Activated naive CD8-positive, alpha-beta T cell treated with anti-CD3 and anti-CD28 coated beads, Interleukin-2, amount 10 ng/mL, durations not matched to agents 7 days and 5 days (primary cell): ENCODE measurements at regions not wholly inside any gene's neighbourhood (a gene's known extent, or its start where the extent isn't known, plus 50 kb on each side); places are given as distances from the start of the nearest gene placed in this dataset.
"Not testable (repeated sequence)": the region's sequence is repeated elsewhere in the genome, so short reads cannot be mapped to it uniquely, and the experiment has no call there.

Source experiments
- ATAC-seq: fragments of 150-1000 bp; cut with Tn5 transposase; one replicate; pipeline ENCODE4 v1.10.0; 2021; ENCODE audit warnings: low read depth, moderate library complexity
- POLR2A ChIA-PET: fragments of 350-600 bp; sonication (Branson Sonifier 250); formaldehyde crosslinking; loops from one replicate; lab custom pipeline; 2021; ENCODE audit warnings: antibody characterized with exemption; lab: Charles Lee
- DNase-seq: peaks from one replicate; pipeline ENCODE4 v3.0.0; 2021
- H3K27ac Mint-ChIP-seq: one replicate; pipeline ENCODE4 v1.8.0; 2022; ENCODE audit warnings: mild to moderate bottlenecking, mixed read lengths
- H3K27me3 Mint-ChIP-seq: one replicate; pipeline ENCODE4 v1.8.0; 2022; ENCODE audit warnings: mild to moderate bottlenecking, moderate library complexity, mixed read lengths
- H3K36me3 Mint-ChIP-seq: one replicate; pipeline ENCODE4 v1.8.0; 2021; ENCODE audit warnings: mild to moderate bottlenecking, mixed read lengths
- H3K4me1 Mint-ChIP-seq: one replicate; pipeline ENCODE4 v1.8.0; 2021; ENCODE audit warnings: mixed read lengths
- H3K4me3 Mint-ChIP-seq: one replicate; pipeline ENCODE4 v1.8.0; 2022; ENCODE audit warnings: mild to moderate bottlenecking, moderate library complexity, mixed read lengths
- H3K9me3 Mint-ChIP-seq: one replicate; pipeline ENCODE4 v1.8.0; 2021; ENCODE audit warnings: mixed read lengths

DNA sequence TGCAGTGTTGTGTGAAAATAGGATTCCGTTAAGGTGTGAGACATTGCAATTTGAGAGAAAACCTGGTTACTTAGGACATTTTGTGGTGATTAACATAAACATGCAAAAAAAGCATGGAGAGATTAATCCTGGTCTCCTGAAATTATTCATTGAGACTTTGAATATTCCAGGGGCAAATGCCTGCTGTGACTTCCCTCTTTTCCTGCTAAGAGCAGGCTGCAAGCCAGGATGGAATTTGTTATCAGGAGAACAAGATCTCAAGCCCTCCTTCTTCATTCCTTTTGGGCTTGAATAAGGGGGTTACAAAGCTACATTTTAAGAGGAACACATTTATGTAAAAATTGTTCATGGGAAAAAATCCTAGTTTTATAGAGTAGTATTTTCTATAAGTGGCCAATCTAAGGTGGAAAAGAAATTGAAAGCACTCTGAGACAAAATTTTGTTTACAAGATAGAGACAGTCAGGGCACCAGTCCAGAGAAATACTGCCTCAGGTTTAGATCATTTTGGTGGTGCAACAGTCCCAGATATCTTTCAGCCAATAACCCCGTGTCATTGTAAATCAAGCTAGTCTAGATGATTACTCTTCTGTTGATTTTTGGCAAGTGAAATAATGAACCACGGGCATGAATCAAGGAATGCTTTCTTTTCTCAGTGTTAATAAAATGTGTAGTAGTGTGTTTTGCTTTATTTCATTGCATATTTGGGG, 1528.3 kb upstream of the AGA start:
- no peaks in the 10 kb centered on the region for H3K27me3 Mint-ChIP-seq
- POLR2A ChIA-PET, result no interaction called here

DNA sequence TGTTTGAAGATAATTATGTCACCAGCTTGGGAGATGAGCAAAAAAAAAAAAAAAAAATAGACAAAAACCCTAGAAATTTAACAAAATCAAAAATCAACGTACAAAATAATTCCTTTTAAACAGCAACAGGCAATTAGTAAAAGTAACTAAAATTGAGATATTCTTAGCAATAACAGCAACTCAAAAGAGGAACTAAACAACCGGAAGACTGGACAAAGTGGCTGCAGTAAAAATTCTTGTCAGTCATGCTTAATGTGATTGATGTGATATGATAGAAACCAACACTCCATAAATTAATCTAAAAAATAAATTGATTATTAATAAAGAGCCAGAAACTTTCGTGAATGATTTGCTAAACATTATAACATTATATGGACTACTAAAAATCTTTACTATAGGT, 1534.6 kb upstream of the AGA start:
- DNase-seq (no peak), ATAC-seq (no peak)
- Mint-ChIP-seq H3K27ac (no peak overlapping the region), H3K4me3 (no peak overlapping the region), H3K9me3 (no peaks in the 10 kb centered on the region), H3K36me3 (no peaks in the 10 kb centered on the region), H3K4me1 (no peaks in the 10 kb centered on the region), H3K27me3 (no peaks in the 10 kb centered on the region)
- POLR2A ChIA-PET, result no interaction called here

More for the DNA sequence above, 1528.3 kb upstream of the AGA start:
- Mint-ChIP-seq H3K4me1 (no peaks in the 10 kb centered on the region), H3K9me3 (no peaks in the 10 kb centered on the region), H3K4me3 (no peak overlapping the region), H3K27ac (no peak overlapping the region), H3K36me3 (no peaks in the 10 kb centered on the region)
- ATAC-seq, result no peak
- no peak for DNase-seq

DNA sequence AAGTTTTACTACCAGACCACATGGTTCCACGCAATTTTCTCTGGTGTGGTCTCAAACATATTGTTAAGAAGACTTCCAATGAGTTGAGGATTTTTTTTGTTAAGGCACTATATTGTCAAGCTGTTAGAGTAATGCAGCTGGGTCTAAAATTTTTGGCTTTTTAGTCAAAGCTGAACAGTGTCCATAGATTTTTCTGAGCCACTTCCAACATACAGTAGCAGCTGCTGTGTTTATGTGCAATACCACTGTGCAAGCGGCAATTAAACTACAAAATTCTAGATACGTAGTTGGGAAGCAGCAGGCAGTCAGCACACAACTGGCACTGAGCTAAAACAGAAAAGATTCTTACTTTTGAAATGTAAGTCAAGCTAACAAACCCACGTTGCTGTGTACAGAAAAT, 1551.1 kb upstream of the AGA start:
- ATAC-seq (no peak), DNase-seq (no peak)
- H3K27ac Mint-ChIP-seq, result no peak overlapping the region
- H3K4me3 Mint-ChIP-seq, result no peak overlapping the region
- POLR2A ChIA-PET, result no interaction called here
- H3K27me3 Mint-ChIP-seq, result no peaks in the 10 kb centered on the region
- peaks cover 6% of the 10 kb centered on the region for H3K9me3 Mint-ChIP-seq
- H3K36me3 Mint-ChIP-seq, result no peaks in the 10 kb centered on the region
- H3K4me1 Mint-ChIP-seq, result no peaks in the 10 kb centered on the region

DNA sequence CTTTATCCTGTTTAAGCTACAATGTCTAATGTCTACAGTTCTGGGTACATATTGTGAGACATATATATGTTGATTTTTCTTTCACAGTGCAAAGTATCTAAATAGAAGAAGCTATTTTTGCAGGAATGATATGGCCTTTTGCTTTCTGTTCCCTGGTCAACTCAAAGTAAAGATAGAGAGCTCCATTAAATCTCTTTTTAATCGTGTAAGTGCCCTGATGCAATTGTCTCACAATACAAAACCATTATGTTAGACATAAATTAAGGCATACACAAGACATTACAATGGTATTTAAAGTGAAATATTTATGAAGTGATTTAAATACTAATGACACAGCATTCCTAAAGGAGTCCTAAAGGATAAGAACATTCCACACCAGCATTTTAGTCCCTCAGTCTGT, 1559.7 kb upstream of the AGA start:
- ATAC-seq (no peak), DNase-seq (no peak)
- POLR2A ChIA-PET, result no interaction called here
- no peak overlapping the region for H3K27ac Mint-ChIP-seq
- H3K4me1 Mint-ChIP-seq, result no peaks in the 10 kb centered on the region
- no peak overlapping the region for H3K4me3 Mint-ChIP-seq
- no peaks in the 10 kb centered on the region for H3K27me3 Mint-ChIP-seq
- no peaks in the 10 kb centered on the region for H3K9me3 Mint-ChIP-seq
- no peaks in the 10 kb centered on the region for H3K36me3 Mint-ChIP-seq

DNA sequence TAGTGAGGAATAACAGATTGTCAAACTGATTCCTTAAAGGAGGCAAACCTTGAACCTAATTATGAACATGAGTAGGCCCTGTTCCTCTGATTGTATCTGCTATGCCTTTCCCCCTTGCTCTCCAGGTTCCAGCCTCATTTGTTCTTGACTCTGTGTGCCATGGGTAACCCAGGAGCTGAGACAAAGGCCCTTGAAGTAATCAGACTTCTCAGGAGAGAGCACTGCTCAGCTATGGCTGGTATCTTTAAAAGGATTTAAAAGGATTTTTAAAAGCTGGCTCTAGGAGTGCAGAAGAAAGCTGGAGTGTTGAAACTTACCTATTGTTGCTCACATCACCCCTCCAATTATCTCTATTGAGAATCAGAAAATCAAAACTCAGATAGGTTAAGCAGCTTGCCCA, 1565.5 kb upstream of the AGA start:
- ATAC-seq (no peak), DNase-seq (no peak)
- no peaks in the 10 kb centered on the region for H3K9me3 Mint-ChIP-seq
- no peaks in the 10 kb centered on the region for H3K27me3 Mint-ChIP-seq
- H3K4me3 Mint-ChIP-seq, result no peak overlapping the region
- POLR2A ChIA-PET, result no interaction called here
- H3K4me1 Mint-ChIP-seq, result no peaks in the 10 kb centered on the region
- H3K36me3 Mint-ChIP-seq, result no peaks in the 10 kb centered on the region
- H3K27ac Mint-ChIP-seq, result no peak overlapping the region

DNA sequence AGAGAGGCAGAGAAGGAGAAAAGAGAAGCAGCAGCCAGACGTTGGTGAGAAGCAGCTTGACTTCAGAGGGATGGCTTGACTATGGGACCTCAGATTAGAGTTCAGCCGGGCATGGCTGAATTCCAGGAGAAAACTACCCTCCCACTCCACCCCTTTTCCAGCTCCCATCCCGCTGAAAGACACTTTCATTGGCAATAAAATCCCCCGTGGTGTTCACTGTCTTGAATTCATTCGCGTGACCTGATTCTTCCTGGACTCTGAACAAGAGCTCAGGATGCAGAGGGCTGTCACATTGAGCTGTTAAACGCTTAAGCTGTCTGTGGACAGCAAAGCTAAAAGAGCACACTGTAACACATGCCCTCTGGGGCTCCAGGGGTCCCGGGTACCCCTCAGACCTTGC, 1575.3 kb upstream of the AGA start:
- DNase-seq (no peak), ATAC-seq (no peak)
- Mint-ChIP-seq H3K27me3 (no peaks in the 10 kb centered on the region), H3K4me3 (no peak overlapping the region), H3K27ac (no peak overlapping the region), H3K9me3 (no peaks in the 10 kb centered on the region), H3K36me3 (no peaks in the 10 kb centered on the region), H3K4me1 (no peaks in the 10 kb centered on the region)
- POLR2A ChIA-PET, result no interaction called here

DNA sequence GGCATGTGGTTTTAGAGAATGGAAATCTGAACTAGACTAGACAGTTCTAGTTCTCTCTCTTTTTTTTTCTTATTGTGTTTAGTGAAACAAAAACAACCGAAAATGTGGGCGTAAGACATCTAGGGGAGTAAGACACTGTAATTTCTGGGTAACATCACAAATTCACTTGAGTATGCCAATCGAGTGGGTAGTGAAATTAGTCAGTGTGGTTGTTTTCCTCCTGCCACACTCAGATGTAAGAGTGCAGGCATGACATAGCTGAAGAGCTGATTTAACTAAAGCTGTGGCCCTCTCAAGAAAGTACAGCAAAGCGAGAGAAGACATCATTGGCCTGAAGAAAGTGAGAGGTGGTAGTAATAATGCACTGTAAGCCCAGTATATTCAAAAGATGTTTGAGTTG, 1585.3 kb upstream of the AGA start:
- peaks cover 4% of the 10 kb centered on the region for H3K9me3 Mint-ChIP-seq

DNA sequence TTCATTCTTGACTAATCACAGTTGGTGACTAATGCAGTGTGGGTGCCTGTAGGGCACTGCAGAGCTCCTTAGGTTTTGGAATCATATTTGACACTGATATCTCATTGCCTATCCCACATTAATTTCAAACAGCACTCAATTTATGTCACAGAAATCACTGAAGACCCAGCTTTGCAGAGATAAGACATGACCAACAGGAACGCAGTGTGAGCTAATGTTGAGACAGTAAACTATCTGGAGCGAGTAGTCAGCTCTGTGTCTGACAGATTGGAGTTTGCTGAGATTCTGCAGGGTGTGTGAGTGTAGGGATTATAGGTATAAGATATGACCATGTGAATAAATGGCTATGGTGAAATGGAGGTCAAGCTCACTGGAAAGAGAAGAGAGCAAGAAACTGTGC, 1586.1 kb upstream of the AGA start:
- POLR2A ChIA-PET, result no interaction called here
- H3K27me3 Mint-ChIP-seq, result no peaks in the 10 kb centered on the region
- H3K36me3 Mint-ChIP-seq, result no peaks in the 10 kb centered on the region

More for the DNA sequence above, 1585.3 kb upstream of the AGA start:
- Mint-ChIP-seq H3K27ac (no peak overlapping the region), H3K36me3 (no peaks in the 10 kb centered on the region), H3K27me3 (no peaks in the 10 kb centered on the region), H3K4me3 (no peak overlapping the region), H3K4me1 (no peaks in the 10 kb centered on the region)
- no peak for ATAC-seq
- POLR2A ChIA-PET, result no interaction called here
- no peak for DNase-seq

DNA sequence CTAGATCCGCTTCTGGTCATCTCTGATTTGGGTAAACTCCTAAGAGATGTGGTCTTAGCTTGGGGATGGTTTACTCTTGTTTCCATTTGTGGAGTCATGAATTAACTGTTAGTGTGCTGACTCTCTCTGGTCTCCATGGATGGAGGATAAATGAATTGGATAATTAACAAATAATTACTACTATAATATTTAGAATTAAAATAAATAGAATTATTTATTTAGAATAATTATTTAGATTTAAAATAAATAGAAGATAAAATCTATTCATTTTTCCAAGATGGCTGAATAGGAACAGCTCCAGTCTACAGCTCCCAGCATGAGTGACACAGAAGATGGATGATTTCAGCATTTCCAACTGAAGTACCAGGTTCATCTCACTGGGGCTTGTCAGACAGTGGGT, 1587.4 kb upstream of the AGA start:
- POLR2A ChIA-PET, result no interaction called here
- no peaks in the 10 kb centered on the region for H3K36me3 Mint-ChIP-seq
- H3K27ac Mint-ChIP-seq, result no peak overlapping the region
- ATAC-seq (no peak), DNase-seq (no peak)
- no peak overlapping the region for H3K4me3 Mint-ChIP-seq
- H3K4me1 Mint-ChIP-seq, result no peaks in the 10 kb centered on the region
- peaks cover 7% of the 10 kb centered on the region for H3K9me3 Mint-ChIP-seq
- H3K27me3 Mint-ChIP-seq, result no peaks in the 10 kb centered on the region

More for the DNA sequence above, 1586.1 kb upstream of the AGA start:
- no peak overlapping the region for H3K4me3 Mint-ChIP-seq
- H3K27ac Mint-ChIP-seq, result no peak overlapping the region
- H3K9me3 Mint-ChIP-seq, result peaks cover 7% of the 10 kb centered on the region
- ATAC-seq (no peak), DNase-seq (no peak)
- H3K4me1 Mint-ChIP-seq, result no peaks in the 10 kb centered on the region

DNA sequence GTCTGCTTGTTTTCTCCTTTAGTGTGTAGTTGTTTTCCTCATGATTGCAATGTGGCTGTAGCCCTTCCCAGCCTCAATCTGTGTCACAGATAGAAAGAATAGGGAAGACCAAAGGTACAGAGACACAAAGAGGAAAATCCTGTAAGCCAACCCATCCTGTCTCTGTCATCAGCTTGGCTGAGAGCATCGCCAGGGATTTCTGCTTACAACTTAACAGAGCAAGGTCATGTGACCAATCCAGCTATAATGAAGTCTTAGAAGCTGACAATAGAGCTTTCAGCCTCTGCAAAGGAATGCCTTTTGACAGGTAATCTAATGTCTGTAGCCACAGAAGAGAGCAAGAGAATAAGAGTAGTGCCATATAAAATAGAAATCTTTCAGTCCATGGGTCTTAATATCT, 1598.0 kb upstream of the AGA start:
- Mint-ChIP-seq H3K9me3 (no peaks in the 10 kb centered on the region), H3K27me3 (no peaks in the 10 kb centered on the region), H3K27ac (no peak overlapping the region), H3K36me3 (no peaks in the 10 kb centered on the region), H3K4me3 (no peak overlapping the region), H3K4me1 (no peaks in the 10 kb centered on the region)
- POLR2A ChIA-PET, result no interaction called here
- ATAC-seq (no peak), DNase-seq (no peak)

DNA sequence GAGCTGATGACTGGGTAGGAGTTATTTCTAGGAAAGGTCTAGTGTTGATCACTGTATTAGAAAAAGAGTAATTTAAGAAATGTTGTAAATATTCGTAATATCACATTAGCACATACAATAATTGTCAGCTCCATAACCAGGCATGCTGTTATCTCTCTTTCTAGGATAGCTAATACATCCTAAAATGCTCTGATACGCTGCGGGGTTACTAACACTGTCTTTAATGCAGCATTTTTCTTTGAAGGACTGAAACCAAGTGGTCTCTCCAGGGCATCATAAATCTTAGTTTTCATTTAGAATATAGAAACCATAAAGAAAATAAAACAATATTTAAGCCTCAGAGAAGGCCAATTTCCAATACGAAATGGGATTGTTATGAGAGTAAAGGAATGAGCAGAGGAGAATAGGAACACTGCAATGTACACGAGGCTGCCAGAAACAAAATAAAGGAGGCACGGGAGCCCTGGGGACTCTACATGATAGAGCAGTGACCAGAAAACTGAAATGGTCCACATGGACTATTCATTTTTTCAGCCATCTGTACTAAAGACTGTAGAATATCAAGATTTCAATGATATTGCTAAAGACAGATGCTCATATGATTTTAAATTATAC, 1606.7 kb upstream of the AGA start:
- Mint-ChIP-seq H3K4me1 (no peaks in the 10 kb centered on the region), H3K36me3 (no peaks in the 10 kb centered on the region), H3K9me3 (peaks cover 4% of the 10 kb centered on the region), H3K27me3 (no peaks in the 10 kb centered on the region), H3K4me3 (no peak overlapping the region), H3K27ac (no peak overlapping the region)
- DNase-seq (no peak), ATAC-seq (no peak)
- POLR2A ChIA-PET, result no interaction called here

DNA sequence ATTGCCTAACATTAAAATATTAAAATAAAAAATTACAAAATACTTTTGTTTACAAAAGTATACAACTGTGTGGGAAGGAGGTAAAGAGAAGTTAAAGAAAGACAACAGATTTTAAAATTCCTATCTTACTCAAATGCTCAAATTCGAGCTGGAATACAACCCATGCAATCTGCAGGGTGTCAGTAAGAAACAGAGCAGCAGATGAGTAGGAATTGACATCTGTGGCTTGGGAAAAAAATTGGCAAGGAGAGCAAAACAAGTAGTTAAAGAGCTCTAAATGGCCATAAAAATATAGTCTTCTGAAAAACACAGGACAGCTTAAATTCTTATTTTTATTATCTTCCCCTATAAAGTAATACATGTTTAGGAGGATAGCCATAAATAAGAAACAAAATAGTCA, 1609.0 kb upstream of the AGA start:
- POLR2A ChIA-PET, result no interaction called here
- H3K27ac Mint-ChIP-seq, result no peak overlapping the region
- DNase-seq (no peak), ATAC-seq (no peak)
- no peak overlapping the region for H3K4me3 Mint-ChIP-seq
- no peaks in the 10 kb centered on the region for H3K4me1 Mint-ChIP-seq
- H3K36me3 Mint-ChIP-seq, result no peaks in the 10 kb centered on the region
- no peaks in the 10 kb centered on the region for H3K27me3 Mint-ChIP-seq
- H3K9me3 Mint-ChIP-seq, result peaks cover 4% of the 10 kb centered on the region

DNA sequence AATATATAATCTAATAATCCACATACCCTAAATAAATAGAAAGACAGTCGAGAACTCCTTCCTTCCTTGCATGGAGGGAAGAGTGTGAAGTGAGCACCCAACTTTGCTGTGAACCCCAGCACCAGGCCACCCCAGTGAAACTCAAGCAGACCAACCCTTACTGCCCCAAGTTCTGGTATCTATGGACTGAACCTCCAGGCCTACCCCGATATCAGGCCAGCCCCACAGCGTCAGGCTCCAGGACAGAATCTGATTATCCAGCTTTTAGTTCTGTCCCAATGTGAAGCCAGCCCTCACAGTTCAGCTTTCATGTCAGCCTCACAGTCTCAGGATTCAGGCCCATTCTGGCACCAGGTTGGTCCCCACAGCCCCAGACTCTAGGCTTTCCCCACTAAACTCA, 1617.2 kb upstream of the AGA start:
- H3K27me3 Mint-ChIP-seq, result no peaks in the 10 kb centered on the region
- H3K4me1 Mint-ChIP-seq, result no peaks in the 10 kb centered on the region
- DNase-seq (no peak), ATAC-seq (no peak)
- H3K4me3 Mint-ChIP-seq, result no peak overlapping the region
- H3K27ac Mint-ChIP-seq, result no peak overlapping the region
- POLR2A ChIA-PET, result no interaction called here
- peaks cover 3% of the 10 kb centered on the region for H3K9me3 Mint-ChIP-seq
- H3K36me3 Mint-ChIP-seq, result no peaks in the 10 kb centered on the region

DNA sequence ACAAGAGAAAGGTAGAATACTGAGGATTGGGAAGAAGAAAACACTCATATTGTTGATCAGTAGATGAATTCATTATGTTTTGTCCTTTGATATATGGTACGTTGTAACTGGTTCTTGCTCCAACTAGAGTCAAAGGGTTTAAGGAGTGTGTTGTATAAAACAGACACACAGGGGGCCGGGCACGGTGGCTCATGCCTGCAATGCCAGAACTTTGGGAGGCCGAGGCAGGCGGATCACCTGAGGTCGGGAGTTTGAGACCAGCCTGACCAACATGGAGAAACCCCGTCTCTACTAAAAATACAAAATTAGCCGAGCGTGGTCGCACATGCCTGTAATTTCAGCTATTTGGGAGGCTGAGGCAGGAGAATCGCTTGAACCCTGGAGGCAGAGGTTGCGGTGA, 1624.0 kb upstream of the AGA start:
- ATAC-seq, H3K4me3 Mint-ChIP-seq, H3K27me3 Mint-ChIP-seq, H3K36me3 Mint-ChIP-seq, POLR2A ChIA-PET, H3K4me1 Mint-ChIP-seq, H3K27ac Mint-ChIP-seq, H3K9me3 Mint-ChIP-seq, DNase-seq: not testable (repeated sequence)
